PC-3 (cell line): ENCODE measurements at regions not wholly inside any gene's neighbourhood (a gene's known extent, or its start where the extent isn't known, plus 50 kb on each side); places are given as distances from the start of the nearest gene placed in this dataset.

Experiments
- EZH2 ChIP-seq: fragments of 300-600 bp; sonication (generic); IDR thresholded peaks from one replicate; pipeline ENCODE4 v1.6.1; 2017; ENCODE audit warnings: antibody characterized with exemption, mild to moderate bottlenecking, low read length; ENCODE audit not compliant: unreplicated experiment
- TF ChIP-seq, protein P1 (sequence below): fragments of 300-600 bp; sonication (generic); conservative IDR thresholded peaks from 2 replicates; pipeline ENCODE4 v1.5.1; 2017; ENCODE audit warnings: antibody characterized with exemption, low read depth, mild to moderate bottlenecking, low read length

GRCh38 chr18:34548120-34548972 lies 161.8 kb upstream of the DTNA start:
- TF ChIP-seq EZH2: no peak
- TF ChIP-seq, protein P1, sequence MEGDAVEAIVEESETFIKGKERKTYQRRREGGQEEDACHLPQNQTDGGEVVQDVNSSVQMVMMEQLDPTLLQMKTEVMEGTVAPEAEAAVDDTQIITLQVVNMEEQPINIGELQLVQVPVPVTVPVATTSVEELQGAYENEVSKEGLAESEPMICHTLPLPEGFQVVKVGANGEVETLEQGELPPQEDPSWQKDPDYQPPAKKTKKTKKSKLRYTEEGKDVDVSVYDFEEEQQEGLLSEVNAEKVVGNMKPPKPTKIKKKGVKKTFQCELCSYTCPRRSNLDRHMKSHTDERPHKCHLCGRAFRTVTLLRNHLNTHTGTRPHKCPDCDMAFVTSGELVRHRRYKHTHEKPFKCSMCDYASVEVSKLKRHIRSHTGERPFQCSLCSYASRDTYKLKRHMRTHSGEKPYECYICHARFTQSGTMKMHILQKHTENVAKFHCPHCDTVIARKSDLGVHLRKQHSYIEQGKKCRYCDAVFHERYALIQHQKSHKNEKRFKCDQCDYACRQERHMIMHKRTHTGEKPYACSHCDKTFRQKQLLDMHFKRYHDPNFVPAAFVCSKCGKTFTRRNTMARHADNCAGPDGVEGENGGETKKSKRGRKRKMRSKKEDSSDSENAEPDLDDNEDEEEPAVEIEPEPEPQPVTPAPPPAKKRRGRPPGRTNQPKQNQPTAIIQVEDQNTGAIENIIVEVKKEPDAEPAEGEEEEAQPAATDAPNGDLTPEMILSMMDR: no peak
